C4-2B (cell line): ENCODE measurements at regions not wholly inside any gene's neighbourhood (a gene's known extent, or its start where the extent isn't known, plus 50 kb on each side); places are given as distances from the start of the nearest gene placed in this dataset.

Experiments used
- ZFX ChIP-seq: fragments of 450-650 bp; IDR thresholded peaks from 2 replicates; pipeline ENCODE4 v1.6.1; 2017
- TF ChIP-seq, protein P1 (sequence below): fragments of 450-650 bp; conservative IDR thresholded peaks from 2 replicates; pipeline ENCODE4 v1.5.1; 2017; ENCODE audit warnings: mild to moderate bottlenecking

DNA sequence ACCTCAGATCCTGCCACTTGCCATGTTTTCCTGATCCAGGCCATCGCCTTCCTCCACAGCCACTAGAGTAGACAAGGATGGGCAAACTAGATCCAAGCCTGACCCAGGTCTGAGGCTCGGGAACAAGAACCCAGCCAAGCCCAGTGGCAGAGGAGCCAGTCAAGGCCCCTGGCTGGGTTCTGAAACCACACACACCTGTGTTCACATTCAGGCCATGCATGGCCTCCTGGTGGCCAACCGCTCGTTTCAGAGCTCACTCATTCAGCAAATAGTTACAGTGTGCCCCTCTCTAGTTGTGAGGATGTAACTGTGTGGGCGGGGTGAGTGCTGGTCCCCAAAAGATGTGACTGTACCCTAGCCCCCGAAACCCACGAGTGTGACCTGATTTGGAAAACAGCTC lies 337.6 kb downstream of the CTTN start:
- TF ChIP-seq, protein P1, sequence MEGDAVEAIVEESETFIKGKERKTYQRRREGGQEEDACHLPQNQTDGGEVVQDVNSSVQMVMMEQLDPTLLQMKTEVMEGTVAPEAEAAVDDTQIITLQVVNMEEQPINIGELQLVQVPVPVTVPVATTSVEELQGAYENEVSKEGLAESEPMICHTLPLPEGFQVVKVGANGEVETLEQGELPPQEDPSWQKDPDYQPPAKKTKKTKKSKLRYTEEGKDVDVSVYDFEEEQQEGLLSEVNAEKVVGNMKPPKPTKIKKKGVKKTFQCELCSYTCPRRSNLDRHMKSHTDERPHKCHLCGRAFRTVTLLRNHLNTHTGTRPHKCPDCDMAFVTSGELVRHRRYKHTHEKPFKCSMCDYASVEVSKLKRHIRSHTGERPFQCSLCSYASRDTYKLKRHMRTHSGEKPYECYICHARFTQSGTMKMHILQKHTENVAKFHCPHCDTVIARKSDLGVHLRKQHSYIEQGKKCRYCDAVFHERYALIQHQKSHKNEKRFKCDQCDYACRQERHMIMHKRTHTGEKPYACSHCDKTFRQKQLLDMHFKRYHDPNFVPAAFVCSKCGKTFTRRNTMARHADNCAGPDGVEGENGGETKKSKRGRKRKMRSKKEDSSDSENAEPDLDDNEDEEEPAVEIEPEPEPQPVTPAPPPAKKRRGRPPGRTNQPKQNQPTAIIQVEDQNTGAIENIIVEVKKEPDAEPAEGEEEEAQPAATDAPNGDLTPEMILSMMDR = no peak
- TF ChIP-seq ZFX = no peak
